ENCODE measurements at regions not wholly inside any gene's neighbourhood (a gene's known extent, or its start where the extent isn't known, plus 50 kb on each side); places are given as distances from the start of the nearest gene placed in this dataset.

- no peak overlapping the region for H3K4me2 ChIP-seq (ENCODE audit: low read length)
- H3F3A ChIP-seq (ENCODE audit: low read length, unreplicated experiment) = no peaks in the 10 kb centered on the region
- no peak for TF ChIP-seq CTCF (conservative IDR thresholded peaks at IDR 0.05; ENCODE audit: low read depth, low read length)
- TF ChIP-seq EZH2phosphoT487 (IDR thresholded peaks at IDR 0.05; ENCODE audit: borderline replicate concordance, low read length) = no peak
- TF ChIP-seq EZH2 (IDR thresholded peaks at IDR 0.05; ENCODE audit: low read length, unreplicated experiment) = no peak
- H3K79me2 ChIP-seq (ENCODE audit: low read length) = peaks cover 8% of the 10 kb centered on the region
- no peak overlapping the region for H2AFZ ChIP-seq (ENCODE audit: low read length)
- no peak overlapping the region for H3K9ac ChIP-seq (ENCODE audit: low read length)
- H3K9me3 ChIP-seq (ENCODE audit: low read length) = no peaks in the 10 kb centered on the region
- peaks cover 29% of the 10 kb centered on the region for H3K4me1 ChIP-seq (ENCODE audit: insufficient read depth, low read length)
- no peaks in the 10 kb centered on the region for H4K20me1 ChIP-seq (ENCODE audit: low read length)
- no TSS peak for BruUV-seq (replicated peaks)
- intact Hi-C loops (cut with micrococcal nuclease) = no loop called here
- ChIA-PET CTCF (no interaction called here), POLR2A (ENCODE audit: unreplicated experiment) (no interaction called here)
- H3K27ac ChIP-seq (ENCODE audit: low read length) = no peak overlapping the region
- H3K4me3 ChIP-seq (ENCODE audit: low read length) = no peak overlapping the region
- H3K36me3 ChIP-seq (ENCODE audit: low read depth, low read length) = no peaks in the 10 kb centered on the region
- peak; percentile 24 for DNase-seq
- no peak for ATAC-seq
- H3K27me3 ChIP-seq (ENCODE audit: low read length) = no peaks in the 10 kb centered on the region
- H3K9me2 ChIP-seq (replicated peaks; ENCODE audit: low read length) = no peaks in the 10 kb centered on the region
Observed at GRCh38 chr6:144919560-144919959, 634.4 kb downstream of the UTRN start.

- Histone ChIP-seq H3K9me3 (ENCODE audit: low read length) (no peaks in the 10 kb centered on the region), H3K9ac (ENCODE audit: low read length) (no peak overlapping the region), H3K4me3 (ENCODE audit: low read length) (no peak overlapping the region), H3K36me3 (ENCODE audit: low read depth, low read length) (no peaks in the 10 kb centered on the region), H2AFZ (ENCODE audit: low read length) (no peak overlapping the region), H3K79me2 (ENCODE audit: low read length) (peaks cover 15% of the 10 kb centered on the region), H3F3A (ENCODE audit: low read length, unreplicated experiment) (no peaks in the 10 kb centered on the region), H3K9me2 (replicated peaks; ENCODE audit: low read length) (no peaks in the 10 kb centered on the region), H3K4me1 (ENCODE audit: insufficient read depth, low read length) (peaks cover 29% of the 10 kb centered on the region), H3K27ac (ENCODE audit: low read length) (no peak overlapping the region), H3K27me3 (ENCODE audit: low read length) (no peaks in the 10 kb centered on the region), H3K4me2 (ENCODE audit: low read length) (no peak overlapping the region), H4K20me1 (ENCODE audit: low read length) (no peaks in the 10 kb centered on the region)
- POLR2A ChIA-PET (ENCODE audit: unreplicated experiment) = no interaction called here
- BruUV-seq (replicated peaks) = no TSS peak
- CTCF ChIA-PET = no interaction called here
- ATAC-seq (no peak), DNase-seq (no peak)
- TF ChIP-seq CTCF (conservative IDR thresholded peaks at IDR 0.05; ENCODE audit: low read depth, low read length) (no peak), EZH2 (IDR thresholded peaks at IDR 0.05; ENCODE audit: low read length, unreplicated experiment) (no peak), EZH2phosphoT487 (IDR thresholded peaks at IDR 0.05; ENCODE audit: borderline replicate concordance, low read length) (no peak)
- intact Hi-C loops (cut with micrococcal nuclease) = loop anchor here (5.0 kb wide), 1 partner anchor 123 kb away; no protein-coding TSS in a partner anchor
Observed at GRCh38 chr6:144920391-144920961, 635.3 kb downstream of the UTRN start.

- Histone ChIP-seq H2AFZ (ENCODE audit: low read length) (0 out of 2 replicates have a peak overlapping the region, but pooled peaks have one; percentile 36), H3K4me3 (ENCODE audit: low read length) (no peak overlapping the region)
Observed at GRCh38 chr6:144921206-144921975, 636.3 kb downstream of the UTRN start.

More at GRCh38 chr6:144921206-144921975, 636.3 kb downstream of the UTRN start:
- no TSS peak for BruUV-seq (replicated peaks)
- Histone ChIP-seq H3K9ac (ENCODE audit: low read length) (peak overlapping the region; percentile 72; the same call in 1 of the 2 replicates), H3K79me2 (ENCODE audit: low read length) (peaks cover 15% of the 10 kb centered on the region), H3K4me1 (ENCODE audit: insufficient read depth, low read length) (peaks cover 29% of the 10 kb centered on the region), H3K4me2 (ENCODE audit: low read length) (no peak overlapping the region), H3K36me3 (ENCODE audit: low read depth, low read length) (no peaks in the 10 kb centered on the region), H3K9me2 (replicated peaks; ENCODE audit: low read length) (no peaks in the 10 kb centered on the region), H4K20me1 (ENCODE audit: low read length) (no peaks in the 10 kb centered on the region), H3K9me3 (ENCODE audit: low read length) (no peaks in the 10 kb centered on the region), H3K27ac (ENCODE audit: low read length) (peak overlapping the region; percentile 90; the same call in 1 of the 2 replicates), H3K27me3 (ENCODE audit: low read length) (no peaks in the 10 kb centered on the region), H3F3A (ENCODE audit: low read length, unreplicated experiment) (no peaks in the 10 kb centered on the region)
- ChIA-PET POLR2A (ENCODE audit: unreplicated experiment) (no interaction called here), CTCF (no interaction called here)
- ATAC-seq (no peak; the same call in 1 of the 2 replicates), DNase-seq (no peak)
- TF ChIP-seq EZH2 (IDR thresholded peaks at IDR 0.05; ENCODE audit: low read length, unreplicated experiment) (no peak), CTCF (conservative IDR thresholded peaks at IDR 0.05; ENCODE audit: low read depth, low read length) (no peak), EZH2phosphoT487 (IDR thresholded peaks at IDR 0.05; ENCODE audit: borderline replicate concordance, low read length) (no peak)
- intact Hi-C loops (cut with micrococcal nuclease) = loop anchor here (5.0 kb wide), 1 partner anchor 124 kb away; no protein-coding TSS in a partner anchor

All from PC-3 (cell line).